GM21423 (cell line): ENCODE measurements at regions not wholly inside any gene's neighbourhood (a gene's known extent, or its start where the extent isn't known, plus 50 kb on each side); places are given as distances from the start of the nearest gene placed in this dataset.

Experiments
- ATAC-seq: cut with Tn5 transposase; IDR thresholded peaks from one replicate; pipeline ENCODE4 v1.9.1; 2021; ENCODE audit warnings: mild to moderate bottlenecking, moderate library complexity; ENCODE audit not compliant: unreplicated experiment

GRCh38 chr3:163879172-163879571 is 1199.1 kb downstream of the SI start:
- no peak for ATAC-seq

DNA sequence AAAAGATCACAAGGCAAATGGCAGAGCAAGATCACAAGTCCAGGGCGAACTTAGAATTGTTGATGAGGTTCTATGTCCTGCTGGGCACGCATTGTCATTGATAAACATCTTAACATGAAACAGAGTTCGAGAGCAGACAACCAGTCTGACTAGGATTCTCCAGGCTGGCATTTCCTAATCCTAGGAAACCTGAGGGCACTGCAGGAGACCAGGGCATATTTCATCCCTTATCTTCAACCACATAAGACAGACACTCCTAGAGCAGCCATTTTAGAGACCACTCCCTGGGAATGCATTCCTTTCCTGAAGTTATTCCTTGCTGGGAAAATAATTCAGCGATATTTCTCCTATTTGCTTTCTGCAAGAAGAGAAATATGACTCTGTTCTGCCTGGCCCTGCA is 1199.9 kb downstream of the SI start:
- ATAC-seq, result no peak

DNA sequence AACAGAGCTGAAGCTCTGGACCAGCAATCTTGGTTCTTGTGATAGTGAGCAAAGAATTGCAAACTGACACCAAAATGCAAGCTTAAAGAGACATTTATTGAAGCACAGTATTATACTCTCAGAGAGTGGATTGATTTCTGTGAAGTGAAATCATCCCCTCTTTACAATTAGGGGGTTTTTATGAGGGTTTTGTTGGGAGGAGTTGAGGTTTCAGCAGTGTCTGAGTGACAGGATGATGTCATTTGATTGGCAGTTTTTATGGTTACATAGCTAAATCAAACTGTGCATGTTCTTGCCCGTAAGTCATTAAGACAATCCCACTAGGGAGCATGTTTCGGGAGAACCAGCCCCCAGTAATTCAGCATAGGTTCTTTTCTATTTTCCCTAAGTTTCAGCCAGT is 1200.5 kb downstream of the SI start:
- ATAC-seq, result no peak

DNA sequence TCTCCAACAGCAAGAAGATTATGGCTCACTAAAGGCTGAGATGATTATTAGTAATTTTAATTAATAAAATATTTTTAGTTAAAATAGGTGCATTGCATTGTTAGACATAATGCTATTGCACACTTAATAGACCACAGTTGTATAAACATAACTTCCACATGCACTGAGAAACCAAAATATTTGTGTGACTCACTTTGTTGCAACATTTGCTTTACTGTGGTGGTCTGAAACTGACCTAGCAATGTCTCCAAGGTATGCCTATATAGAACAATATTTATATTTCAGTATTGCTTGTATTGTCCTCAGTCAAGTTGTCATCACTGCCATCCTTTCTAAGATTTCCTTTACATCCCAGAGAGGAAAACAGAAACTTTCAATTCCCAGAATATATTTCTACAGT is 1215.2 kb downstream of the SI start:
- ATAC-seq, result no peak

- ATAC-seq, result no peak
These were observed 1226.1 kb downstream of the SI start for GRCh38 chr3:163852233-163852632.

- ATAC-seq, result no peak
These were observed 1239.5 kb downstream of the SI start for GRCh38 chr3:163838769-163839168.

- ATAC-seq, result no peak
These were observed 1245.7 kb downstream of the SI start for GRCh38 chr3:163832547-163832946.

- no peak for ATAC-seq
These were observed 1256.5 kb downstream of the SI start for GRCh38 chr3:163821841-163822240.

GRCh38 chr3:163817015-163817414 is 1261.3 kb downstream of the SI start:
- no peak for ATAC-seq

DNA sequence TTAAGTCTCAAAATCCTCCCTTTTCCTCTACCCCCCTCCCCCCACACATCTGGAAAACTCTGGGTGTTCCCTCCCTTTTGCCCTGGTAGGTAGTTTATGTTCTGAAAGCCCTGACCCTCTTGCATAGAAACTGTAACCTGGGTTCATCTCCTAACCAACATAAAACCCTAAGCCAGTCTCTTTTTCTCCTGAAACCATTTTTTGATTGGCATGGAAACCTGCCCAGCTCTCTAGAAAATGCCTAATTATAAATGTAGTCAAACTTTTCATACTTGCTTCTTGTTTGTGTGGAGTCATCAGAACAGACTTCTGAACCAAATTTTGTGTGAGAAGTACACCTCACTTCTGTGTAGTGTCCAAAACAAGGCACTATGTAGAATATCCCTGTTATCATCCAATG is 1264.4 kb downstream of the SI start:
- no peak for ATAC-seq

DNA sequence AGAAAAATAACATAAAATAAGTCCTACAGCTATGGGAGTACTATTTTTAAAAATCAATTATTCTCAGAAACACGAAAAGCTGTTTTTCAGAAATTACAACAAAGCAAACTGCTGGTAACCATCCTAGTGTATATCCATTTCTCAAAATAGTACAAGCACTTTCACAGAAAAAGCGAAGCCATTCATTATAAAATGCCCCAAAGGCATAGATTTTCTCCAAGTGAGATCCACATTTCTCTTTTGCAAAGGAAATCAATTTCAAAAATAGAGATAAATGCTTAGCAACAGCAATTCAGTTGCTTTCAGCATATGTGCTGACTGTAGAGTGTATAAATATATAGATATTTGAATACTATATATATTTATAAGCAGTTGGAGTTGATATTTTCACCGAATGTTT is 1266.3 kb downstream of the SI start:
- no peak for ATAC-seq

DNA sequence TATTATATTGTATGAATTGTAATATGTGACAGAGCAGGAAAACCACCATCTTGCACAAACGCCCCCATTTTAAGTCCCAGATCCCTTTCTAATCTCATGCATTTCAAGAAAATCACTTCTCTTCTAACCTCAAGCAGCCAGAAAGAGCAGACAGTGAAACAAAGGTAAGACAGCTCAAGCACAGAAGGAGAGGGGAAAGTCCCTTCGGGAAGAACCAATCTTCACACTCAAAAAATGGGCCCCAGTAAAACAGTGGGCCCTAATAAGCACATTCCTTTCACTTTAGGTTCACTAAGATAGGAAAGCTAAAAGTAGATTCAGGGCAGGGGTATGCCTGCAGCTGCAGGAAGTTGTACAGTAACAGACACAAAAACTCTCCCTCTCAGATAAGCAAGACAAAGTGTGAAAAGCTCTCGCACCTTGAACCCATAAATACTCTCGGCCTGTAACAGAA is 1268.7 kb downstream of the SI start:
- peak; percentile 63 for ATAC-seq

GRCh38 chr3:163786416-163786815 is 1291.9 kb downstream of the SI start:
- ATAC-seq, result no peak

DNA sequence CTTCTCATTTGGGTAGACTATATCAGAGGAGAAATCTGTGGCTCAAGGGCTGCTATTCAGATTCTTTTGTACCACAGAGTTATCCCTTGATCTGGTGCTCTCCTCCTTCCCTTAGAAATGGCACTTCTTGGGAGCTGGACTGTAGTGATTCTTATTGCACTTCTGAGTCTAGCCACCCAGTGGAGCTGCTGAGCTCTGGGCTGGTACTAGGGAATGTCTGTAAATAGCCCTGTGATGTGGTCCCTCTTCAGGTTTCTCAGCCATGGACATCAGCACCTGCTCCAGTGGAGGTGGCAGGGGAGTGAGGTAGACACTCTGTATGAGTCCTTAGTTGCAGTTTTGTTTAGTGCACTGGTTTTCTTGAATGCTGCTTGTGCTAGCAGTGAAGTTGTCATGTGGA is 1292.6 kb downstream of the SI start:
- ATAC-seq, result no peak

GRCh38 chr3:163779396-163780344 is 1298.6 kb downstream of the SI start:
- ATAC-seq, result no peak

DNA sequence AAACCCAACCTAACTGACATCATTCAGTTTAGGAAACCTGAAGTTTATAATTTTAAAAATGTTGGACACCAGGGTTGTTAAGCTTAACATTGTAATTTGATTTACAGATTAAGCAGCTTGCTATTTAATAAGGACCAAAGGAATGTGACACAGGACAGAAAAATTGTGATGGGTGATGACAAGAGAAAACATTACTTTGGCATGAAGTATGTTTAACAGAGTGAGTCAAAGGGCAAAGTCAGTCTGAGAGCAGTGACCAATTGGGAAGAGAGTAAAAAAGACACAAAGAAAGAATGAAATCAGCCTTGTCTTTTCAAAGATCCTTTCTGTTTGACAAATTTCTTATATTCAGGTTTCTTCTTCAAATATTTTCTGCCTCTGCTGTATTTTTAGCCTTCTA is 1301.6 kb downstream of the SI start:
- ATAC-seq, result no peak

DNA sequence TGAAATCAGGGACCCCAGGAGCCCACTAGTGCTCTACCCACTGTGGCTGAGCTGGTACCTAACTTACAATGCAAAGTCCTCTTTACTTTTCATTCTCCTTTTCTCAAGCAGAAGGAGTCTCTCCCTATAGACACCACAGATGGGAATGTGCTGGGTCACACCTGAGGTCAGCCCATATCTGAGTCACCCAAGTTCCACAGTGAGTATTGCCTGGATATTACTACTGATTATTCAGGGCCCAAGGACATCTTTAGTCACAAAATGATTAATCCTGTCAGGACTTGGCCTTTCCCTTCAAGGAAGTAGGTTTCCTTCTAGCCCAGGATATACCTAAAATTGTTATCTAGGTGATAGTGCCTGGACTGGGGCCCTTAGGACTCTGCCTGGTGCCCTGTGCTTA is 1305.2 kb downstream of the SI start:
- ATAC-seq, result no peak

DNA sequence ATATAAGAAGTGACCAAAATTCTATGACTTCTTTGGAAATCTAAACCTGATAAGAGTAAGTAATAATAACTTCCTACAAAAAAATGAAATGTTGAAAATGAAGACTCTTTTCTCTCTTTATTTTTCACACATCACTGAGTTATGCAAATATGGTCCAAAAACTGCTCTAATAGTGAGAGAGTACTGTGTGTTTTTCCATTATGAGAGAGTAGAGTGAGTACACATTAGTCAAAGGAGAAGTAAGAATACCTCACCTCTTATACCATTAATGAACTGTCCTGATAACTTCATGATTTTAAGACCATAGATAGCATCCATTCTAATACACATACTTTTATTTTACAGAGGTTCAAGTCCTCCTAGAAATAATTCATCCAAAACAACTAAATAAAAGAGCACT is 1310.2 kb downstream of the SI start:
- ATAC-seq, result no peak

- ATAC-seq, result no peak
These were observed 1312.2 kb downstream of the SI start for GRCh38 chr3:163766112-163766511.

DNA sequence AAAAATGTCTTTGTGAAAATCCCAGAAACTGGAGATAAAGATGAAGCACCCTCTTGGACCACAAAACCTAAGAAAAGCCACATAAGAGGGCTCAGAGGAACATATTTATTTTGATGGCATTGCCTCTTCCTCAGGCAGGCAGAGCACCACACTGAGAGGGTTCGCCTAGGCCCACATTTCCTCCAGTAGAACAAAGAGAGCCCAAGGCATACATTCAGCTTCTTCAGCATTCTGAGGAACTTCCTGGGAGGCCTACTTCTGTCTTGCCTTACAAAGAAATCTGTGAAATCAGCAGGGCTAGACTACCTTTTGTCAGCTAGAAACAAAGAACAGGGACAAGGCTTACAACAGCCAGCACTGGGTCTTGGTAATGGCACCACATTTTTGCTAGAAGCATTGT is 1325.3 kb downstream of the SI start:
- no peak for ATAC-seq

DNA sequence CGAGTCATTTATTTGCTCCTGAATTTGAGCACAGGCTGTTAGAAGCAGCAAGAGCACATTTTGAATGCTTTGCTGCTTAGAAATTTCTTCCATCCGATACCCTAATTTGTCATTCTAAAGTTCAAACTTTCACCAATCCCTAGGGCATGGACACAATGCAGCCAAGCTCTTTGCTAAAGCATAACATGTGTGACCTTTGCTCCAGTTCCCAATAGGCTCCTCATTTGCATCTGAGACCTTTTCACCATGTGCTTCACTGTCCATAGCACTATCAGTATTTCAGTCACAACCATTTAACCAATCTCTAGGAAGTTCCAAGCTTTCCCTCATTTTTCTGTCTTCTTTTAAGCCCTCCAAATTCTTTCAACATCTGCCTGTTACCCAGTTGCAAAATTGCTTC is 1333.1 kb downstream of the SI start:
- no peak for ATAC-seq

- ATAC-seq, result no peak
These were observed 1342.9 kb downstream of the SI start for GRCh38 chr3:163735394-163735793.

DNA sequence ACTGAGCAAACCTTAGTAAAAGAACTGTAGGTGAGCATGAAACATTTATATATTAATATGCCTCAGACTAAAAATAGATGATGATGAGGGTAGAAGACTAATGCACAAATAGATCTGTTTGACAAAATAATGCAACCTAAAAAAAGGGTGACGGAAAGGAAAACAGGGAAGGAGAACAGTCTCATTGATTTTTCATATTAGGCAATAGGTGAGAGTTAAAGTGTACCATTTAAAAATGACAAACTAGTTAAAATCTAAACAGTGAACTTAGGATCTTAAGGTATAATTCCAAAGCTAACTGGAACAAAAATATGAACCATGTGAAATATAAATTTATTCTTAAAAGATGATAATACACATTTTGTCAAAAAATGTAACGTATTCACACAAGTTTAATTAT is 1347.6 kb downstream of the SI start:
- no peak for ATAC-seq
